ENCODE measurements at regions not wholly inside any gene's neighbourhood (a gene's known extent, or its start where the extent isn't known, plus 50 kb on each side); places are given as distances from the start of the nearest gene placed in this dataset.

DNA sequence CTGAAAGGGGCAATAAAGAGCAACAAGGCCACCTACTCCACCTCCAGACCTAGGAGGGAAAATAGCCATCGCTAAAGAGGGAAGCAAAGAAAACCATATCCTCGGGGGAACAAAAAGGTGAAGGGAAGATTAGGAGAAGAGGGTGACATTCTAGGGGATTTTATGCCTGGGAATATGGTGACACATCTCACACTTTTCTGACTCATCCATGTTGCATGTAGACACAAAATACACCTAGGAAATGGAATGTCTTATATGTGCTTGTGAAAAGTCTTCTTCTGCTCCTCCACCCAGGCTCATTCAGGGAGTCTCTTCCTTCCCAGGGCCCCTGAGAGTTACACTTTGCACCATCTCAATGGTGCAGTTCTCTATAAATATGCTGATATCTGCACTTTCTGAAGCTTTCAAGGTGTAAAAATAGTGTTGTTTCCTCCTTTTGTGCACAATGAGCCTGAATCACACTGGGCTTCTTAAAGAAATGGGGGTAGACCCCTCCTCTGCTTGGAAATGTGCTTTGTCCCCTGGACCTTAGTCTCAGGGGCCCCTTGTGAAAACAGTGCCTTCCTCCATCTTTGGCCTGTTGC lies 195.9 kb downstream of the CYYR1 start:
- no peak for TF ChIP-seq GATA3 (IDR thresholded peaks at IDR 0.05; ENCODE audit: low read depth, low read length)
- no peak for TF ChIP-seq GATA2 (IDR thresholded peaks at IDR 0.05; ENCODE audit: low read depth, low read length)
